Trophoblast cell (in vitro differentiated cells and primary cell): ENCODE measurements at regions not wholly inside any gene's neighbourhood (a gene's known extent, or its start where the extent isn't known, plus 50 kb on each side); places are given as distances from the start of the nearest gene placed in this dataset.

Experiments
- DNase-seq, 2 donors: peaks; one replicate each; pipeline ENCODE4 v3.0.0-alpha.2; 2016
- H2AFZ ChIP-seq: 2 replicates; pipeline ENCODE4 v1.6.1; 2013; ENCODE audit warnings: low read length, moderate library complexity, mild to moderate bottlenecking; ENCODE audit not compliant: insufficient read depth, poor library complexity
- H2AK5ac ChIP-seq: 2 replicates; pipeline ENCODE4 v1.6.1; 2013; ENCODE audit warnings: mild to moderate bottlenecking, low read length
- H2BK120ac ChIP-seq: 2 replicates; pipeline ENCODE4 v1.6.1; 2013; ENCODE audit warnings: low read length, mild to moderate bottlenecking, moderate library complexity; ENCODE audit not compliant: insufficient read depth, poor library complexity
- H2BK12ac ChIP-seq: 2 replicates; pipeline ENCODE4 v1.6.1; 2013; ENCODE audit warnings: mild to moderate bottlenecking, low read length, moderate library complexity
- H2BK5ac ChIP-seq: 2 replicates; pipeline ENCODE4 v1.6.1; 2013; ENCODE audit warnings: low read length, low read depth, moderate library complexity, mild to moderate bottlenecking; ENCODE audit not compliant: poor library complexity
- H3K14ac ChIP-seq: 2 replicates; pipeline ENCODE4 v1.6.1; 2013; ENCODE audit warnings: mild to moderate bottlenecking, low read length
- H3K18ac ChIP-seq: 2 replicates; pipeline ENCODE4 v1.6.1; 2013; ENCODE audit warnings: mild to moderate bottlenecking, low read length
- H3K23ac ChIP-seq: 2 replicates; pipeline ENCODE4 v1.6.1; 2013; ENCODE audit warnings: low read length
- H3K27ac ChIP-seq: 2 replicates; pipeline ENCODE4 v1.5.1; 2013; ENCODE audit warnings: low read depth, mild to moderate bottlenecking, inconsistent platforms, low read length, moderate library complexity
- H3K27me3 ChIP-seq: 2 replicates; pipeline ENCODE4 v1.6.1; 2013; ENCODE audit warnings: inconsistent platforms, mild to moderate bottlenecking, low read length, moderate library complexity; ENCODE audit not compliant: insufficient read depth
- H3K36me3 ChIP-seq, 2 experiments: 1 replicate in 1 of 2; 2 replicates in 1 of 2; pipeline ENCODE4 v1.6.1; 2013; ENCODE audit warnings: low read length in 2 of 2, mild to moderate bottlenecking in 2 of 2, moderate library complexity in 1 of 2; ENCODE audit not compliant: insufficient read depth in 2 of 2, control insufficient read depth in 1 of 2
- H3K4ac ChIP-seq: 2 replicates; pipeline ENCODE4 v1.6.1; 2013; ENCODE audit warnings: low read depth, mild to moderate bottlenecking, low read length, moderate library complexity
- H3K4me1 ChIP-seq, 2 experiments: 1 replicate in 1 of 2; 2 replicates in 1 of 2; pipeline ENCODE4 v1.6.1; 2013; ENCODE audit warnings: low read length in 2 of 2, mild to moderate bottlenecking in 2 of 2, moderate library complexity in 1 of 2; ENCODE audit not compliant: insufficient read depth in 2 of 2, control insufficient read depth in 1 of 2
- H3K4me2 ChIP-seq: 2 replicates; pipeline ENCODE4 v1.6.1; 2013; ENCODE audit warnings: inconsistent platforms, mild to moderate bottlenecking, low read length, moderate library complexity
- H3K4me3 ChIP-seq: 2 replicates; pipeline ENCODE4 v1.5.1; 2013; ENCODE audit warnings: mild to moderate bottlenecking, low read depth, low read length, inconsistent platforms
- H3K79me1 ChIP-seq: one replicate; pipeline ENCODE4 v1.6.1; 2013; ENCODE audit warnings: low read length
- H3K79me2 ChIP-seq: 2 replicates; pipeline ENCODE4 v1.6.1; 2013; ENCODE audit warnings: low read length, mild to moderate bottlenecking; ENCODE audit not compliant: control insufficient read depth, insufficient read depth, poor library complexity
- H3K9ac ChIP-seq: 2 replicates; pipeline ENCODE4 v1.6.1; 2013; ENCODE audit warnings: mild to moderate bottlenecking, low read length
- H3K9me3 ChIP-seq: 2 replicates; pipeline ENCODE4 v1.6.1; 2013; ENCODE audit warnings: low read depth, mild to moderate bottlenecking, control low read depth, inconsistent platforms, low read length; ENCODE audit not compliant: insufficient read depth
- H4K12ac ChIP-seq: 2 replicates; pipeline ENCODE4 v1.6.1; 2013; ENCODE audit warnings: low read depth, mild to moderate bottlenecking, low read length, moderate library complexity
- H4K8ac ChIP-seq: 2 replicates; pipeline ENCODE4 v1.6.1; 2013; ENCODE audit warnings: low read depth, mild to moderate bottlenecking, low read length, moderate library complexity
- H4K91ac ChIP-seq: one replicate; pipeline ENCODE4 v1.6.1; 2013; ENCODE audit warnings: low read depth, mild to moderate bottlenecking, low read length, moderate library complexity
- WGBS: extraction: QIAGEN DNeasy Blood & Tissue Kit; methylation state at CpG from one replicate; pipeline ENCODE4 v1.1.7; 2013; ENCODE audit warnings: missing lambda C conversion rate; ENCODE audit not compliant: insufficient read length, insufficient coverage; ENCODE audit errors: extremely low coverage; 5-methylcytosine and 5-hydroxymethylcytosine counted together

GRCh38 chr1:157893686-157894085, 52.1 kb upstream of the CD5L start:
- Histone ChIP-seq H2BK120ac (no peak overlapping the region), H3K4me2 (no peak overlapping the region), H2AK5ac (no peak overlapping the region), H2BK12ac (no peak overlapping the region), H4K8ac (no peak overlapping the region), H3K79me1 (no peaks in the 10 kb centered on the region), H3K18ac (no peak overlapping the region), H3K9ac (no peak overlapping the region), H2BK5ac (no peak overlapping the region), H4K12ac (no peak overlapping the region), H3K36me3 (no peaks in the 10 kb centered on the region), H3K27ac (no peak overlapping the region), H3K23ac (no peak overlapping the region), H3K4me3 (no peak overlapping the region), H3K27me3 (no peaks in the 10 kb centered on the region), H2AFZ (no peak overlapping the region), H3K9me3 (peaks cover 6% of the 10 kb centered on the region), H3K4me1 (no peaks in the 10 kb centered on the region), H3K4ac (no peak overlapping the region), H3K14ac (no peak overlapping the region), H3K79me2 (no peaks in the 10 kb centered on the region), H4K91ac (no peak overlapping the region)
- DNase-seq: no peak

- no peak overlapping the region for H3K4me3 ChIP-seq
- H3K4me1 ChIP-seq: no peaks in the 10 kb centered on the region
- H4K12ac ChIP-seq: no peak overlapping the region
- no peak for DNase-seq
- H3K9ac ChIP-seq: no peak overlapping the region
- H3K79me2 ChIP-seq: no peaks in the 10 kb centered on the region
- H3K27me3 ChIP-seq: no peaks in the 10 kb centered on the region
- no peak overlapping the region for H4K8ac ChIP-seq
- no peak overlapping the region for H4K91ac ChIP-seq
- H3K14ac ChIP-seq: no peak overlapping the region
- H3K27ac ChIP-seq: no peak overlapping the region
- no peaks in the 10 kb centered on the region for H3K79me1 ChIP-seq
- H3K23ac ChIP-seq: no peak overlapping the region
- WGBS: no CpG with 5 or more reads among the region's 5 CpGs
- no peaks in the 10 kb centered on the region for H3K36me3 ChIP-seq
- no peak overlapping the region for H2BK5ac ChIP-seq
- H3K18ac ChIP-seq: no peak overlapping the region
- H2AFZ ChIP-seq: no peak overlapping the region
- H2AK5ac ChIP-seq: no peak overlapping the region
- peaks cover 6% of the 10 kb centered on the region for H3K9me3 ChIP-seq
- no peak overlapping the region for H3K4ac ChIP-seq
- H3K4me2 ChIP-seq: no peak overlapping the region
- no peak overlapping the region for H2BK12ac ChIP-seq
- H2BK120ac ChIP-seq: no peak overlapping the region
Observed at GRCh38 chr1:157894613-157895165, 53.1 kb upstream of the CD5L start.

GRCh38 chr1:157910270-157910669, 68.7 kb upstream of the CD5L start:
- no peaks in the 10 kb centered on the region for H3K36me3 ChIP-seq
- H3K4me2 ChIP-seq: no peak overlapping the region
- no peak overlapping the region for H3K9ac ChIP-seq
- no peak overlapping the region for H4K91ac ChIP-seq
- no peaks in the 10 kb centered on the region for H3K27me3 ChIP-seq
- no peaks in the 10 kb centered on the region for H3K79me2 ChIP-seq
- WGBS: no CpG with 5 or more reads among the region's 1 CpG
- no peak overlapping the region for H4K8ac ChIP-seq
- H3K4ac ChIP-seq: no peak overlapping the region
- H3K4me1 ChIP-seq: no peaks in the 10 kb centered on the region
- H3K27ac ChIP-seq: no peak overlapping the region
- H2BK12ac ChIP-seq: no peak overlapping the region
- no peaks in the 10 kb centered on the region for H3K79me1 ChIP-seq
- no peak overlapping the region for H2BK5ac ChIP-seq
- H2AFZ ChIP-seq: no peak overlapping the region
- no peak overlapping the region for H2BK120ac ChIP-seq
- peak overlapping the region; percentile 28 for H3K4me3 ChIP-seq
- peaks cover 6% of the 10 kb centered on the region for H3K9me3 ChIP-seq
- no peak overlapping the region for H4K12ac ChIP-seq
- no peak overlapping the region for H3K14ac ChIP-seq
- H3K18ac ChIP-seq: no peak overlapping the region
- no peak overlapping the region for H3K23ac ChIP-seq
- no peak for DNase-seq
- no peak overlapping the region for H2AK5ac ChIP-seq

- Histone ChIP-seq H4K12ac (no peak overlapping the region), H4K8ac (no peak overlapping the region), H2BK5ac (no peak overlapping the region), H3K4me1 (no peaks in the 10 kb centered on the region), H2BK120ac (no peak overlapping the region), H3K4me3 (no peak overlapping the region), H3K4me2 (no peak overlapping the region), H3K18ac (no peak overlapping the region), H3K23ac (no peak overlapping the region), H3K79me1 (no peaks in the 10 kb centered on the region), H3K79me2 (no peaks in the 10 kb centered on the region), H3K4ac (no peak overlapping the region), H3K9ac (no peak overlapping the region), H3K27ac (no peak overlapping the region), H3K9me3 (no peaks in the 10 kb centered on the region), H2AFZ (no peak overlapping the region), H4K91ac (no peak overlapping the region), H3K14ac (no peak overlapping the region), H2BK12ac (no peak overlapping the region), H2AK5ac (no peak overlapping the region), H3K27me3 (no peaks in the 10 kb centered on the region), H3K36me3 (no peaks in the 10 kb centered on the region)
- no peak for DNase-seq
- no CpG with 5 or more reads among the region's 3 CpGs for WGBS
Observed at GRCh38 chr1:157915859-157916258, 74.3 kb upstream of the CD5L start.
